Sigmoid colon (tissue), 6 donors: ENCODE measurements at regions not wholly inside any gene's neighbourhood (a gene's known extent, or its start where the extent isn't known, plus 50 kb on each side); places are given as distances from the start of the nearest gene placed in this dataset.

Experiments used
- DNase-seq: peaks from one replicate; pipeline ENCODE4 v3.0.0-alpha.2; 2019
- H3K27ac ChIP-seq, 4 donors: fragments of 200-600 bp; sonication (generic); one replicate each; pipeline ENCODE4 v1.5.1; 2016 to 2019; ENCODE audit warnings: mild to moderate bottlenecking in 1 of 4
- H3K27me3 ChIP-seq, 3 donors: fragments of 200-600 bp; sonication (generic); one replicate each; pipeline ENCODE4 v1.5.1; 2019; ENCODE audit warnings: mild to moderate bottlenecking in 1 of 3
- H3K36me3 ChIP-seq, 4 donors: fragments of 200-600 bp; sonication (generic); one replicate each; pipeline ENCODE4 v1.5.1; 2016 to 2019
- H3K4me1 ChIP-seq, 4 donors: fragments of 200-600 bp; sonication (generic); one replicate each; pipeline ENCODE4 v1.5.1; 2017 to 2019
- H3K4me3 ChIP-seq, 4 donors: fragments of 200-600 bp; sonication (generic); one replicate each; pipeline ENCODE4 v1.5.1; 2017 to 2019; ENCODE audit warnings: mild to moderate bottlenecking in 2 of 4, moderate library complexity in 1 of 4
- H3K9me3 ChIP-seq, 4 donors: fragments of 200-600 bp in 3 of 4; sonication (generic) in 3 of 4; one replicate each; pipeline versions ENCODE4 v1.5.1 to v1.6.1; 2013 to 2019
- EP300 ChIP-seq, 4 donors: sonication (generic); formaldehyde crosslinking; IDR thresholded peaks; one replicate each; pipeline ENCODE4 v1.6.1; 2017; ENCODE audit warnings: antibody characterized with exemption in 4 of 4
- POLR2A ChIP-seq, 2 donors: fragments of 450-650 bp; IDR thresholded peaks; one replicate each; pipeline ENCODE4 v1.6.1; 2016; ENCODE audit warnings: antibody characterized with exemption in 2 of 2, mild to moderate bottlenecking in 2 of 2, moderate library complexity in 2 of 2
- POLR2AphosphoS5 ChIP-seq, 4 donors: sonication (generic); formaldehyde crosslinking; IDR thresholded peaks; one replicate each; pipeline ENCODE4 v1.6.1; 2017; ENCODE audit warnings: antibody characterized with exemption in 4 of 4
- WGBS, 2 donors: extraction: QIAGEN DNeasy Blood & Tissue Kit; methylation state at CpG; one replicate each; pipeline ENCODE4 v1.1.7; 2013; 5-methylcytosine and 5-hydroxymethylcytosine counted together
- intact Hi-C: fragments of 100-400 bp; cut with DNase I; formaldehyde crosslinking; loops from one replicate; pipeline ENCODE4 v1.15.1; 2023
- TF ChIP-seq, protein P1 (sequence below), 4 experiments: fragments of 450-650 bp in 3 of 4; fragments of 200-600 bp in 1 of 4; IDR thresholded peaks; one replicate each; pipeline ENCODE4 v1.5.1; 2016 to 2019; ENCODE audit warnings: antibody characterized with exemption in 4 of 4, mild to moderate bottlenecking in 3 of 4, moderate library complexity in 2 of 4
- donor health status: healthy with polysubstance abuse.
- donor health status: healthy.

GRCh38 chr5:2130361-2130760 is 247.6 kb upstream of the IRX4 start:
- Histone ChIP-seq H3K4me3 (no peak overlapping the region), H3K27ac (no peak overlapping the region), H3K9me3 (no peaks in the 10 kb centered on the region), H3K27me3 (peaks cover 0 to 21% (median 0%) of the 10 kb centered on the region in 3 donors), H3K36me3 (no peaks in the 10 kb centered on the region), H3K4me1 (peaks cover 0 to 9% (median 2%) of the 10 kb centered on the region in 4 donors)
- WGBS, 2 donors: 75 to 79% methylated on average over 7 of the region's 7 CpGs
- TF ChIP-seq POLR2AphosphoS5 (IDR thresholded peaks at IDR 0.05): no peak
- TF ChIP-seq, protein P1, sequence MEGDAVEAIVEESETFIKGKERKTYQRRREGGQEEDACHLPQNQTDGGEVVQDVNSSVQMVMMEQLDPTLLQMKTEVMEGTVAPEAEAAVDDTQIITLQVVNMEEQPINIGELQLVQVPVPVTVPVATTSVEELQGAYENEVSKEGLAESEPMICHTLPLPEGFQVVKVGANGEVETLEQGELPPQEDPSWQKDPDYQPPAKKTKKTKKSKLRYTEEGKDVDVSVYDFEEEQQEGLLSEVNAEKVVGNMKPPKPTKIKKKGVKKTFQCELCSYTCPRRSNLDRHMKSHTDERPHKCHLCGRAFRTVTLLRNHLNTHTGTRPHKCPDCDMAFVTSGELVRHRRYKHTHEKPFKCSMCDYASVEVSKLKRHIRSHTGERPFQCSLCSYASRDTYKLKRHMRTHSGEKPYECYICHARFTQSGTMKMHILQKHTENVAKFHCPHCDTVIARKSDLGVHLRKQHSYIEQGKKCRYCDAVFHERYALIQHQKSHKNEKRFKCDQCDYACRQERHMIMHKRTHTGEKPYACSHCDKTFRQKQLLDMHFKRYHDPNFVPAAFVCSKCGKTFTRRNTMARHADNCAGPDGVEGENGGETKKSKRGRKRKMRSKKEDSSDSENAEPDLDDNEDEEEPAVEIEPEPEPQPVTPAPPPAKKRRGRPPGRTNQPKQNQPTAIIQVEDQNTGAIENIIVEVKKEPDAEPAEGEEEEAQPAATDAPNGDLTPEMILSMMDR (IDR thresholded peaks at IDR 0.05): no peak
- no peak for TF ChIP-seq POLR2A (IDR thresholded peaks at IDR 0.05)
- TF ChIP-seq EP300 (IDR thresholded peaks at IDR 0.05): no peak
- intact Hi-C loops: no loop called here
- no peak for DNase-seq

GRCh38 chr5:2129568-2130272 is 247.0 kb upstream of the IRX4 start:
- H3K27me3 ChIP-seq: peaks cover 0 to 21% (median 0%) of the 10 kb centered on the region in 3 donors
- H3K4me3 ChIP-seq: peak overlapping the region in 1 of 4 donors; percentile 2
- 50 to 58% methylated on average over 21 of the region's 21 CpGs for WGBS, 2 donors
- TF ChIP-seq, protein P1 (IDR thresholded peaks at IDR 0.05): no peak
- TF ChIP-seq POLR2AphosphoS5 (IDR thresholded peaks at IDR 0.05): no peak
- TF ChIP-seq EP300 (IDR thresholded peaks at IDR 0.05): no peak
- no peak for TF ChIP-seq POLR2A (IDR thresholded peaks at IDR 0.05)
- no peaks in the 10 kb centered on the region for H3K9me3 ChIP-seq
- peaks cover 0 to 9% (median 2%) of the 10 kb centered on the region in 4 donors for H3K4me1 ChIP-seq
- no peaks in the 10 kb centered on the region for H3K36me3 ChIP-seq
- H3K27ac ChIP-seq: no peak overlapping the region
- intact Hi-C loops: no loop called here
- DNase-seq: no peak

DNA sequence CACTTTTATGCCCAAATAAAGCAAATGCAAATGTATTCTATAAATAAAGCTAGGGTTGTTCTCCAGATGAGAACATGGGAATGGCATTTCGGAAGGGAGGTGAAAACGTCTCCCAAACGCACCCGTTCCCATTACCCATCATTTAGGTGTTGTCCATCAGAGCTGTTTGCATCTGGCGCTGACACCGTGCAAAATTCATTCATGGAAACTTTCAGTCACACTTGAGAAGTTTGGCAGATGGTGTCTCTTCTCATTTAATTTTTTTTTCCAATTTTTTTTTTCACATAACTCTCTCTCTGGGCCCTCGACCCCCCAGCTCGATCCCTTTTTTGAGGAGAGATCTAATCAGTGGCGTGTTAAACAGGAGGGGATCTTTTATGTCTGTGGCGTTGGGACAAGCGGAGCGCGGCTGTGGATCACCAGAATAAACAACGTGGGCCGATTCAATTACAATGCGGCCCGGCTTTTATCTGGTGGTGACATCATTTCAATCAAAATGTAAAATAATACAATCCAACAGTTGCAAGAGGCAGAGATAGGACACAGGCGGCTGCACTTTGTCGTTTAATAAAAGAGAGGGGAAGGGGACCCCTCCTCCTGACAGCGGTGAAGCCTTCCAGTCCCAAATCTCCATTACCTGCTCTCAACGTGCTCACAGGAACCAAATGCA is 246.1 kb upstream of the IRX4 start:
- H3K36me3 ChIP-seq: no peaks in the 10 kb centered on the region
- H3K27ac ChIP-seq: no peak overlapping the region
- intact Hi-C loops: no loop called here
- no peak for DNase-seq
- WGBS, 2 donors: 61 to 73% methylated on average over 21 of the region's 21 CpGs
- peaks cover 0 to 9% (median 2%) of the 10 kb centered on the region in 4 donors for H3K4me1 ChIP-seq
- no peaks in the 10 kb centered on the region for H3K9me3 ChIP-seq
- no peak overlapping the region for H3K4me3 ChIP-seq
- no peak for TF ChIP-seq POLR2AphosphoS5 (IDR thresholded peaks at IDR 0.05)
- TF ChIP-seq, protein P1 (IDR thresholded peaks at IDR 0.05): no peak
- TF ChIP-seq EP300 (IDR thresholded peaks at IDR 0.05): no peak
- TF ChIP-seq POLR2A (IDR thresholded peaks at IDR 0.05): no peak
- H3K27me3 ChIP-seq: peaks cover 0 to 21% (median 0%) of the 10 kb centered on the region in 3 donors

DNA sequence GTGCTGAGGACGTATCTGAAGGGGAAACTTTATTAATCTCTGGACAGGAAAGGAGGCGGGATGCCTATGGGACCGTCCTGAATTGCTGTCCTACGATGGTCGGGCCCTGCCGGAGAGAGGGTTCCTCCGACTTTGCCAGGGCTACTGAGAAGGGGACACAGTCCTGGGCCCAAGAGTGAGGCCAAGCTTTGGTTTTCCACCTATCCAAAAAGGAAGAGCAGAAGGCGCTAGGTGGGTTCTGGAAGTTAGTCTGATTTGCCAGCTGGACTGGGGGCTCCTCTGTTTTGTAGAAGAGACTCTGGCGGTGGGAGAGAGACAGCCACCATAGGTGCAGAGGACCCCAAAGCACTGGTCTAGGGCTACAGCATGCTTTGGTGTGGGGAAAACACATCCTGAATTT is 243.8 kb upstream of the IRX4 start:
- no peaks in the 10 kb centered on the region for H3K9me3 ChIP-seq
- WGBS, 2 donors: 80 to 84% methylated on average over 9 of the region's 9 CpGs
- H3K4me3 ChIP-seq: no peak overlapping the region
- intact Hi-C loops: no loop called here
- H3K27me3 ChIP-seq: peaks cover 0 to 21% (median 0%) of the 10 kb centered on the region in 3 donors
- no peaks in the 10 kb centered on the region for H3K36me3 ChIP-seq
- H3K4me1 ChIP-seq: peaks cover 0 to 9% (median 2%) of the 10 kb centered on the region in 4 donors
- TF ChIP-seq POLR2A (IDR thresholded peaks at IDR 0.05): no peak
- no peak for TF ChIP-seq POLR2AphosphoS5 (IDR thresholded peaks at IDR 0.05)
- no peak for TF ChIP-seq EP300 (IDR thresholded peaks at IDR 0.05)
- TF ChIP-seq, protein P1 (IDR thresholded peaks at IDR 0.05): no peak
- DNase-seq: no peak
- H3K27ac ChIP-seq: no peak overlapping the region
